Spleen (tissue), 7 donors: ENCODE measurements at regions not wholly inside any gene's neighbourhood (a gene's known extent, or its start where the extent isn't known, plus 50 kb on each side); places are given as distances from the start of the nearest gene placed in this dataset.
"Not testable (repeated sequence)": the region's sequence is repeated elsewhere in the genome, so short reads cannot be mapped to it uniquely, and the experiment has no call there.

Experiments used
- CTCF ChIP-seq, 11 experiments: fragments of 200-600 bp in 7 of 11; fragments of 450-650 bp in 4 of 11; sonication (generic) in 4 of 11; IDR thresholded peaks in 8 of 11; conservative IDR thresholded peaks in 3 of 11; 1 replicate in 7 of 11; 2 replicates in 4 of 11; pipeline versions ENCODE4 v1.4.0 to v1.8.0; 2016 to 2021; ENCODE audit warnings: antibody characterized with exemption in 11 of 11, inconsistent platforms in 4 of 11, mild to moderate bottlenecking in 1 of 11
- POLR2A ChIP-seq, 3 donors: fragments of 450-650 bp; IDR thresholded peaks; one replicate each; pipeline ENCODE4 v1.5.1; 2017; ENCODE audit warnings: antibody characterized with exemption in 3 of 3, mild to moderate bottlenecking in 1 of 3
- POLR2AphosphoS5 ChIP-seq, 3 donors: sonication (generic); formaldehyde crosslinking; IDR thresholded peaks; one replicate each; pipeline ENCODE4 v1.5.1; 2017; ENCODE audit warnings: antibody characterized with exemption in 3 of 3
- donor health status: DM: no; HTN: no; CAD: no; lungs with moderate emphysema.
- donor health status: DM: no; HTN: no; CAD: no.
- donor health status: DM: no; HTN: no; CAD: no.

GRCh38 chr14:104420523-104420922, 159.0 kb upstream of the C14orf180 start:
- TF ChIP-seq POLR2A (IDR thresholded peaks at IDR 0.05); CTCF (IDR thresholded peaks at IDR 0.05 in 8 of 11, conservative IDR thresholded peaks at IDR 0.05 in 3 of 11); POLR2AphosphoS5 (IDR thresholded peaks at IDR 0.05): not testable (repeated sequence)
